Vagina (tissue), 2 donors: ENCODE measurements at regions not wholly inside any gene's neighbourhood (a gene's known extent, or its start where the extent isn't known, plus 50 kb on each side); places are given as distances from the start of the nearest gene placed in this dataset.
"Not testable (repeated sequence)": the region's sequence is repeated elsewhere in the genome, so short reads cannot be mapped to it uniquely, and the experiment has no call there.

Experiments
- DNase-seq, 2 donors: peaks; one replicate each; pipeline ENCODE4 v3.0.0-alpha.2; 2017; ENCODE audit errors: extremely low spot score in 2 of 2
- H3K27ac ChIP-seq: fragments of 200-600 bp; sonication (generic); one replicate; pipeline ENCODE4 v1.5.1; 2019
- H3K27me3 ChIP-seq: fragments of 200-600 bp; sonication (generic); one replicate; pipeline ENCODE4 v1.5.1; 2019
- H3K36me3 ChIP-seq, 2 donors: fragments of 200-600 bp; sonication (generic); one replicate each; pipeline ENCODE4 v1.5.1; 2017 to 2019
- H3K4me1 ChIP-seq: fragments of 200-600 bp; sonication (generic); one replicate; pipeline ENCODE4 v1.5.1; 2019
- H3K4me3 ChIP-seq, 2 donors: fragments of 200-600 bp; sonication (generic); 1 replicate in 1 of 2; 2 replicates in 1 of 2; pipeline ENCODE4 v1.5.1; 2016 to 2019
- H3K9me3 ChIP-seq: fragments of 200-600 bp; sonication (generic); one replicate; pipeline ENCODE4 v1.5.1; 2019
- CTCF ChIP-seq, 3 experiments: fragments of 450-650 bp in 2 of 3; fragments of 200-600 bp in 1 of 3; sonication (generic) in 1 of 3; IDR thresholded peaks; one replicate each; pipeline ENCODE4 v1.5.1; 2017 to 2019; ENCODE audit warnings: antibody characterized with exemption in 3 of 3, mild to moderate bottlenecking in 2 of 3, moderate library complexity in 2 of 3
- POLR2A ChIP-seq, 2 donors: fragments of 450-650 bp; IDR thresholded peaks; one replicate each; pipeline ENCODE4 v1.6.1; 2017; ENCODE audit warnings: antibody characterized with exemption in 2 of 2, mild to moderate bottlenecking in 2 of 2, moderate library complexity in 2 of 2
- POLR2AphosphoS5 ChIP-seq, 2 donors: sonication (generic); formaldehyde crosslinking; IDR thresholded peaks; one replicate each; pipeline ENCODE4 v1.9.0; 2017; ENCODE audit warnings: antibody characterized with exemption in 2 of 2, mild to moderate bottlenecking in 2 of 2, low read depth in 1 of 2; ENCODE audit not compliant: insufficient read depth in 1 of 2
- intact Hi-C: fragments of 100-400 bp; cut with DNase I; formaldehyde crosslinking; loops from one replicate; pipeline ENCODE4 v1.15.1; 2023

GRCh38 chr3:177262396-177262795, 65.1 kb upstream of the TBL1XR1 start:
- no peak for DNase-seq
- H3K4me1 ChIP-seq, result no peaks in the 10 kb centered on the region
- no peaks in the 10 kb centered on the region for H3K36me3 ChIP-seq
- no peaks in the 10 kb centered on the region for H3K9me3 ChIP-seq
- TF ChIP-seq POLR2A (IDR thresholded peaks at IDR 0.05) (no peak), POLR2AphosphoS5 (IDR thresholded peaks at IDR 0.05; ENCODE audit: insufficient read depth in 1 of 2, low read depth in 1 of 2) (no peak), CTCF (IDR thresholded peaks at IDR 0.05) (no peak)
- intact Hi-C loops, result no loop called here
- H3K27ac ChIP-seq, result peak overlapping the region; percentile 5
- no peaks in the 10 kb centered on the region for H3K27me3 ChIP-seq
- no peak overlapping the region for H3K4me3 ChIP-seq

GRCh38 chr3:177263615-177264368, 66.5 kb upstream of the TBL1XR1 start:
- TF ChIP-seq POLR2A (IDR thresholded peaks at IDR 0.05) (no peak), CTCF (IDR thresholded peaks at IDR 0.05) (no peak), POLR2AphosphoS5 (IDR thresholded peaks at IDR 0.05; ENCODE audit: insufficient read depth in 1 of 2, low read depth in 1 of 2) (no peak)
- Histone ChIP-seq H3K4me3 (no peak overlapping the region), H3K27me3 (no peaks in the 10 kb centered on the region), H3K9me3 (no peaks in the 10 kb centered on the region), H3K4me1 (no peaks in the 10 kb centered on the region), H3K27ac (no peak overlapping the region), H3K36me3 (no peaks in the 10 kb centered on the region)
- intact Hi-C loops, result no loop called here
- no peak for DNase-seq

GRCh38 chr3:177271811-177272501, 74.7 kb upstream of the TBL1XR1 start:
- DNase-seq, intact Hi-C loops, H3K36me3 ChIP-seq, H3K9me3 ChIP-seq, H3K27ac ChIP-seq, H3K27me3 ChIP-seq, H3K4me3 ChIP-seq, H3K4me1 ChIP-seq: not testable (repeated sequence)

DNA sequence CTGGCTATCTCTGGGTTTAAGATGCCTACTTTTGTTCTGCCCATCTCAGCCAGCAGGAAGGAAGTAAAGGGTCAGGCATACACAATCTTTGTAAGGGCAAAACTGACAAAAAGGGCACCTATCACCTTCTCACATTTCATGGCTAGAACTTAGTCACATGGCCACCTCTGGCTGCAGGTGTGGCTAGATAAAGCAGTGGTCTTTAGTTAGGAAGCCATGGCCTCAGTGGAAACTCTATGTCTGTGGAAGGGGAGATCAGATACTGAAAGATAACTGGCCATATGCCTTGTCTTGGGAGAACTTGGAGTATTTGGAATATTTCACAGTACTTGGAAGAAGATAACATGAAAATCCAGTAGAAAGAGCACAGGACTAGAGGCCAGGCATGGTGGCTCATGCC, 80.7 kb upstream of the TBL1XR1 start:
- no peak for DNase-seq
- TF ChIP-seq POLR2AphosphoS5 (IDR thresholded peaks at IDR 0.05; ENCODE audit: insufficient read depth in 1 of 2, low read depth in 1 of 2), result no peak
- Histone ChIP-seq H3K27ac (no peak overlapping the region), H3K9me3 (no peaks in the 10 kb centered on the region), H3K4me3 (no peak overlapping the region), H3K4me1 (no peaks in the 10 kb centered on the region), H3K27me3 (no peaks in the 10 kb centered on the region), H3K36me3 (no peaks in the 10 kb centered on the region)
- intact Hi-C loops, result no loop called here

GRCh38 chr3:177279118-177279815, 82.0 kb upstream of the TBL1XR1 start:
- H3K27ac ChIP-seq, result no peak overlapping the region
- DNase-seq, result no peak
- intact Hi-C loops, result no loop called here
- H3K27me3 ChIP-seq, result no peaks in the 10 kb centered on the region
- TF ChIP-seq POLR2AphosphoS5 (IDR thresholded peaks at IDR 0.05; ENCODE audit: insufficient read depth in 1 of 2, low read depth in 1 of 2) (no peak), CTCF (IDR thresholded peaks at IDR 0.05) (no peak), POLR2A (IDR thresholded peaks at IDR 0.05) (no peak)
- H3K4me3 ChIP-seq, result no peak overlapping the region
- H3K9me3 ChIP-seq, result no peaks in the 10 kb centered on the region
- H3K4me1 ChIP-seq, result peaks cover 5% of the 10 kb centered on the region
- H3K36me3 ChIP-seq, result no peaks in the 10 kb centered on the region
